ENCODE measurements at regions not wholly inside any gene's neighbourhood (a gene's known extent, or its start where the extent isn't known, plus 50 kb on each side); places are given as distances from the start of the nearest gene placed in this dataset.

GRCh38 chr4:144903953-144904711 is 193.9 kb downstream of the ANAPC10 start:
- no peak for DNase-seq (ENCODE audit: low spot score)

GRCh38 chr4:144905286-144905685 is 192.7 kb downstream of the ANAPC10 start:
- no peak for DNase-seq (ENCODE audit: low spot score)

- DNase-seq (ENCODE audit: low spot score) = no peak
Observed at GRCh38 chr4:144906181-144906925, 191.6 kb downstream of the ANAPC10 start.

- DNase-seq (ENCODE audit: low spot score) = no peak
Observed at GRCh38 chr4:144910723-144911122, 187.3 kb downstream of the ANAPC10 start.
